Activated CD8-positive, alpha-beta T cell treated with anti-CD3 and anti-CD28 coated beads, Interleukin-2, amount 10 ng/mL, durations not matched to agents 7 days and 5 days (primary cell): ENCODE measurements at regions not wholly inside any gene's neighbourhood (a gene's known extent, or its start where the extent isn't known, plus 50 kb on each side); places are given as distances from the start of the nearest gene placed in this dataset.

Experiments
- ATAC-seq: fragments of 150-1000 bp; cut with Tn5 transposase; one replicate; pipeline ENCODE4 v1.10.0; 2021; ENCODE audit warnings: moderate library complexity
- CTCF ChIA-PET: fragments of 350-600 bp; sonication (Branson Sonifier 250); formaldehyde crosslinking; loops from one replicate; lab custom pipeline; 2021; ENCODE audit warnings: antibody characterized with exemption; lab: Charles Lee
- POLR2A ChIA-PET: fragments of 350-600 bp; sonication (Branson Sonifier 250); formaldehyde crosslinking; loops from one replicate; lab custom pipeline; 2021; ENCODE audit warnings: antibody characterized with exemption; lab: Charles Lee
- DNase-seq: peaks from one replicate; pipeline ENCODE4 v3.0.0-alpha.2; 2020
- H3K27ac Mint-ChIP-seq: one replicate; pipeline ENCODE4 v1.8.0; 2021; ENCODE audit warnings: mild to moderate bottlenecking, mixed read lengths
- H3K27me3 Mint-ChIP-seq: one replicate; pipeline ENCODE4 v1.8.0; 2021; ENCODE audit warnings: low read depth, mixed read lengths
- H3K36me3 Mint-ChIP-seq: one replicate; pipeline ENCODE4 v1.8.0; 2021; ENCODE audit warnings: low read depth, mixed read lengths
- H3K4me1 Mint-ChIP-seq: one replicate; pipeline ENCODE4 v1.8.0; 2021; ENCODE audit warnings: low read depth, mixed read lengths
- H3K4me3 Mint-ChIP-seq: one replicate; pipeline ENCODE4 v1.8.0; 2021; ENCODE audit warnings: mild to moderate bottlenecking, mixed read lengths
- H3K9me3 Mint-ChIP-seq: one replicate; pipeline ENCODE4 v1.8.0; 2022; ENCODE audit warnings: mixed read lengths; ENCODE audit not compliant: insufficient read depth

DNA sequence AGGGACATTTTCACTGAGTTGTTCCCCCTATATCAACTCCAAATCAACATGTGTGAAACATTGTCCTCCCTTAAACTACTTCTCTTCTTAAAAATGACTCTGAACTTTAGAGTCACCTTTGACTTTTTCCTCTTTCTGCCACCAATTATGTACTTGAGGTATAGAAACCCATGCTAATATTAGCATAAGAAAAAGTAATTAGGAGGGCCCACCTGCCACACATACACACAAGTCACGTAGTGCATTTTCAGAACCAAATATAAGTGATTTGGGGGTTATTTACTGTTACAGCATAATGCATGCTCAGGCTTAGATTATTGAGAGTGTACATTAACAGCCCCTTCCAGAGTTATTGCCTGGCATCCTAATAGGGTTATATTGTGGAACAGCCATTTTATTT is 432.7 kb downstream of the ZIC3 start:
- ChIA-PET POLR2A (no interaction called here), CTCF (no interaction called here)
- DNase-seq (no peak), ATAC-seq (no peak)
- Mint-ChIP-seq H3K4me3 (no peak overlapping the region), H3K4me1 (no peaks in the 10 kb centered on the region), H3K27me3 (no peaks in the 10 kb centered on the region), H3K36me3 (no peaks in the 10 kb centered on the region), H3K27ac (no peak overlapping the region), H3K9me3 (no peaks in the 10 kb centered on the region)

GRCh38 chrX:137999071-137999470 is 433.1 kb downstream of the ZIC3 start:
- Mint-ChIP-seq H3K27ac (no peak overlapping the region), H3K27me3 (no peaks in the 10 kb centered on the region), H3K4me3 (no peak overlapping the region), H3K4me1 (no peaks in the 10 kb centered on the region), H3K9me3 (no peaks in the 10 kb centered on the region), H3K36me3 (no peaks in the 10 kb centered on the region)
- ChIA-PET POLR2A (no interaction called here), CTCF (no interaction called here)
- DNase-seq, result no peak
- ATAC-seq, result no peak

DNA sequence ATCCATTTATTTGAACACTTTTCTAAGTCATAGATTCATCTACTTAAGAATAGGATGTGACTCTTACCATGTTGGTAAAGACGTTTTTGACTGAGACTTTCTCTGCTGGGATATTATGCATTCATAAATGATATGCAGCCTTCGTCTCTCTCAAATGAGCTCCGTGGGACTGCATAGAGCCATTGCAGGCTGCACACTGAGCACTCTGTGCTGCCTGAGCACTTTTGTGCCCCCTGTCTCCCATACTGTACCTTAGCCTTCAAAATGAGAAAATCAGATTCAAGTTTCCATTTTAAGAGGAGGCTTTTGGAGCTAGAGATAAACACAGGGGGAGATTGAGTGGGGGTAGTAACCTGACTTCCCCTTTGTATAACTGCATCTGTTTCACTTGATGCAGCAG is 433.6 kb downstream of the ZIC3 start:
- Mint-ChIP-seq H3K27me3 (no peaks in the 10 kb centered on the region), H3K4me1 (no peaks in the 10 kb centered on the region), H3K9me3 (no peaks in the 10 kb centered on the region), H3K27ac (no peak overlapping the region), H3K4me3 (no peak overlapping the region), H3K36me3 (no peaks in the 10 kb centered on the region)
- CTCF ChIA-PET, result no interaction called here
- DNase-seq (no peak), ATAC-seq (no peak)
- POLR2A ChIA-PET, result no interaction called here

- Mint-ChIP-seq H3K27me3 (no peaks in the 10 kb centered on the region), H3K4me3 (no peak overlapping the region), H3K9me3 (no peaks in the 10 kb centered on the region), H3K4me1 (no peaks in the 10 kb centered on the region), H3K27ac (no peak overlapping the region), H3K36me3 (no peaks in the 10 kb centered on the region)
- POLR2A ChIA-PET, result no interaction called here
- CTCF ChIA-PET, result no interaction called here
- ATAC-seq (no peak), DNase-seq (no peak)
These were observed 435.3 kb downstream of the ZIC3 start for GRCh38 chrX:138001226-138001625.

- Mint-ChIP-seq H3K27me3 (no peaks in the 10 kb centered on the region), H3K4me3 (no peak overlapping the region), H3K36me3 (no peaks in the 10 kb centered on the region), H3K4me1 (no peaks in the 10 kb centered on the region), H3K27ac (no peak overlapping the region), H3K9me3 (no peaks in the 10 kb centered on the region)
- no peak for DNase-seq
- POLR2A ChIA-PET, result no interaction called here
- CTCF ChIA-PET, result no interaction called here
- ATAC-seq, result no peak
These were observed 440.3 kb downstream of the ZIC3 start for GRCh38 chrX:138006180-138006579.

GRCh38 chrX:138008281-138008680 is 442.4 kb downstream of the ZIC3 start:
- Mint-ChIP-seq H3K4me1 (no peaks in the 10 kb centered on the region), H3K36me3 (no peaks in the 10 kb centered on the region), H3K27me3 (no peaks in the 10 kb centered on the region), H3K27ac (no peak overlapping the region), H3K4me3 (no peak overlapping the region), H3K9me3 (no peaks in the 10 kb centered on the region)
- ATAC-seq, result no peak
- ChIA-PET POLR2A (no interaction called here), CTCF (no interaction called here)
- DNase-seq, result no peak

- H3K27ac Mint-ChIP-seq, result no peak overlapping the region
- CTCF ChIA-PET, result no interaction called here
- ATAC-seq (no peak), DNase-seq (no peak)
- H3K36me3 Mint-ChIP-seq, result no peaks in the 10 kb centered on the region
- POLR2A ChIA-PET, result no interaction called here
- no peaks in the 10 kb centered on the region for H3K4me1 Mint-ChIP-seq
- H3K27me3 Mint-ChIP-seq, result no peaks in the 10 kb centered on the region
- no peak overlapping the region for H3K4me3 Mint-ChIP-seq
- no peaks in the 10 kb centered on the region for H3K9me3 Mint-ChIP-seq
These were observed 445.5 kb downstream of the ZIC3 start for GRCh38 chrX:138011468-138011867.

GRCh38 chrX:138014577-138014976 is 448.6 kb downstream of the ZIC3 start:
- Mint-ChIP-seq H3K4me3 (no peak overlapping the region), H3K27me3 (no peaks in the 10 kb centered on the region), H3K9me3 (no peaks in the 10 kb centered on the region), H3K27ac (no peak overlapping the region), H3K36me3 (no peaks in the 10 kb centered on the region), H3K4me1 (no peaks in the 10 kb centered on the region)
- POLR2A ChIA-PET, result no interaction called here
- no peak for ATAC-seq
- CTCF ChIA-PET, result no interaction called here
- no peak for DNase-seq

GRCh38 chrX:138018145-138018799 is 452.3 kb downstream of the ZIC3 start:
- no peaks in the 10 kb centered on the region for H3K4me1 Mint-ChIP-seq
- no peak overlapping the region for H3K27ac Mint-ChIP-seq
- no peak overlapping the region for H3K4me3 Mint-ChIP-seq
- H3K36me3 Mint-ChIP-seq, result no peaks in the 10 kb centered on the region
- ChIA-PET CTCF (no interaction called here), POLR2A (no interaction called here)
- no peak for DNase-seq
- H3K9me3 Mint-ChIP-seq, result no peaks in the 10 kb centered on the region
- no peaks in the 10 kb centered on the region for H3K27me3 Mint-ChIP-seq
- ATAC-seq, result no peak

GRCh38 chrX:138020941-138021340 is 455.0 kb downstream of the ZIC3 start:
- H3K36me3 Mint-ChIP-seq, result no peaks in the 10 kb centered on the region
- no peak for DNase-seq
- CTCF ChIA-PET, result no interaction called here
- POLR2A ChIA-PET, result no interaction called here
- no peaks in the 10 kb centered on the region for H3K27me3 Mint-ChIP-seq
- H3K9me3 Mint-ChIP-seq, result no peaks in the 10 kb centered on the region
- no peaks in the 10 kb centered on the region for H3K4me1 Mint-ChIP-seq
- H3K4me3 Mint-ChIP-seq, result no peak overlapping the region
- H3K27ac Mint-ChIP-seq, result no peak overlapping the region
- ATAC-seq, result no peak

DNA sequence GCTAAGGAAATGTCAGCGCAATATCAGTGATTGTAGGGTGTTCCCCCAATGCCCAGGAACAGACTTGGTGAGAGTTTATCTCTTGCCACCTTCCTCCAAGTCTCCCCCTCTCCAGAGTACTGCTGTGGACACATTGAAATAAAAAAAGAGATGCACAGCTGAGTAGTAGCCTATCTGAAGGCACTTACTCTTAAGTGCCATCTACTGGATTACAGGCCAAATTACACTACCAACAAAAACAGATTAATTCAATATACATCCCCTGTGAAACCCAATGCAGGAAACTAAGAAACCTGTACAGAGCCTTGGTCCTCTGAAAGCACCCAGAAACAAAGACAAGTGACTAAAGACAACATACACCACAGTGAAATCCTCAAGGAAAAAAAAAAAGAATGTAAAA is 460.3 kb downstream of the ZIC3 start:
- no peak overlapping the region for H3K4me3 Mint-ChIP-seq
- no peak for DNase-seq
- H3K27ac Mint-ChIP-seq, result no peak overlapping the region
- ATAC-seq, result no peak
- no peaks in the 10 kb centered on the region for H3K36me3 Mint-ChIP-seq
- H3K27me3 Mint-ChIP-seq, result no peaks in the 10 kb centered on the region
- POLR2A ChIA-PET, result no interaction called here
- no peaks in the 10 kb centered on the region for H3K9me3 Mint-ChIP-seq
- CTCF ChIA-PET, result interaction anchor here (0.6 kb wide), 1 partner anchor 472 kb away, joined by 3 read pairs; no protein-coding TSS in a partner anchor
- no peaks in the 10 kb centered on the region for H3K4me1 Mint-ChIP-seq

GRCh38 chrX:138031715-138032114 is 465.8 kb downstream of the ZIC3 start:
- no peaks in the 10 kb centered on the region for H3K9me3 Mint-ChIP-seq
- H3K27me3 Mint-ChIP-seq, result no peaks in the 10 kb centered on the region
- ChIA-PET POLR2A (no interaction called here), CTCF (no interaction called here)
- no peak overlapping the region for H3K27ac Mint-ChIP-seq
- ATAC-seq (no peak), DNase-seq (no peak)
- H3K36me3 Mint-ChIP-seq, result no peaks in the 10 kb centered on the region
- H3K4me3 Mint-ChIP-seq, result no peak overlapping the region
- H3K4me1 Mint-ChIP-seq, result no peaks in the 10 kb centered on the region

GRCh38 chrX:138034136-138034535 is 468.2 kb downstream of the ZIC3 start:
- Mint-ChIP-seq H3K36me3 (no peaks in the 10 kb centered on the region), H3K4me3 (no peak overlapping the region), H3K27me3 (no peaks in the 10 kb centered on the region), H3K27ac (no peak overlapping the region), H3K4me1 (no peaks in the 10 kb centered on the region), H3K9me3 (no peaks in the 10 kb centered on the region)
- ChIA-PET CTCF (no interaction called here), POLR2A (no interaction called here)
- DNase-seq, result no peak
- ATAC-seq, result no peak
